Upper lobe of left lung (tissue), 6 donors: ENCODE measurements at regions not wholly inside any gene's neighbourhood (a gene's known extent, or its start where the extent isn't known, plus 50 kb on each side); places are given as distances from the start of the nearest gene placed in this dataset.

Experiments used
- ATAC-seq, 2 donors: fragments of 200-7000 bp; cut with Tn5 transposase; one replicate each; pipeline ENCODE4 v1.9.1; 2022; ENCODE audit warnings: mild to moderate bottlenecking in 2 of 2, moderate library complexity in 2 of 2; ENCODE audit not compliant: low FRiP score in 2 of 2
- DNase-seq, 2 donors: peaks; one replicate each; pipeline ENCODE4 v3.0.0-alpha.2; 2019 to 2020
- H3K27ac ChIP-seq, 4 donors: fragments of 200-600 bp; sonication (generic); one replicate each; pipeline ENCODE4 v1.5.1; 2016 to 2019
- H3K27me3 ChIP-seq, 4 donors: fragments of 200-600 bp; sonication (generic); one replicate each; pipeline ENCODE4 v1.5.1; 2017 to 2019
- H3K36me3 ChIP-seq, 4 donors: fragments of 200-600 bp; sonication (generic); one replicate each; pipeline ENCODE4 v1.5.1; 2016 to 2019
- H3K4me1 ChIP-seq, 4 donors: fragments of 200-600 bp; sonication (generic); one replicate each; pipeline ENCODE4 v1.5.1; 2018 to 2019
- H3K4me3 ChIP-seq, 4 donors: fragments of 200-600 bp; sonication (generic); one replicate each; pipeline ENCODE4 v1.5.1; 2017 to 2019; ENCODE audit warnings: mild to moderate bottlenecking in 2 of 4, moderate library complexity in 1 of 4
- H3K9me3 ChIP-seq, 4 donors: fragments of 200-600 bp; sonication (generic); one replicate each; pipeline ENCODE4 v1.5.1; 2018 to 2019
- CTCF ChIP-seq, 6 experiments: fragments of 450-650 bp in 4 of 6; fragments of 200-600 bp in 2 of 6; sonication (generic) in 2 of 6; IDR thresholded peaks; one replicate each; pipeline ENCODE4 v1.5.1; 2016 to 2019; ENCODE audit warnings: antibody characterized with exemption in 6 of 6
- EP300 ChIP-seq, 4 donors: sonication (generic); formaldehyde crosslinking; IDR thresholded peaks; one replicate each; pipeline ENCODE4 v1.5.1; 2017; ENCODE audit warnings: antibody characterized with exemption in 4 of 4, control low read depth in 2 of 4
- POLR2A ChIP-seq, 4 donors: fragments of 450-650 bp; IDR thresholded peaks; one replicate each; pipeline ENCODE4 v1.5.1; 2016 to 2017; ENCODE audit warnings: antibody characterized with exemption in 4 of 4, mild to moderate bottlenecking in 2 of 4
- POLR2AphosphoS5 ChIP-seq, 2 donors: sonication (generic); formaldehyde crosslinking; IDR thresholded peaks; one replicate each; pipeline ENCODE4 v1.5.1; 2017; ENCODE audit warnings: antibody characterized with exemption in 2 of 2
- WGBS, 2 donors: methylation state at CpG; one replicate each; pipeline ENCODE4 v1.1.5; 2017 to 2018; 5-methylcytosine and 5-hydroxymethylcytosine counted together
- donor health status: DM: no; HTN: no; CAD: no; lungs with moderate emphysema.
- donor health status: DM: no; HTN: yes; CAD: no; lungs with severe emphysema.

- H3K27ac ChIP-seq = no peak overlapping the region
- no peak for DNase-seq
- no peak overlapping the region for H3K4me3 ChIP-seq
- no peak for ATAC-seq
- no peak for TF ChIP-seq EP300 (IDR thresholded peaks at IDR 0.05)
- no peak for TF ChIP-seq CTCF (IDR thresholded peaks at IDR 0.05)
- no peak for TF ChIP-seq POLR2AphosphoS5 (IDR thresholded peaks at IDR 0.05)
- TF ChIP-seq POLR2A (IDR thresholded peaks at IDR 0.05) = no peak
- H3K27me3 ChIP-seq = no peaks in the 10 kb centered on the region
- H3K4me1 ChIP-seq = peaks cover 1 to 10% (median 7%) of the 10 kb centered on the region in 4 donors
- H3K9me3 ChIP-seq = no peaks in the 10 kb centered on the region
- H3K36me3 ChIP-seq = no peaks in the 10 kb centered on the region
Observed at GRCh38 chr1:54459140-54459539, 52.9 kb upstream of the SSBP3 start.

- TF ChIP-seq EP300 (IDR thresholded peaks at IDR 0.05) = no peak
- no peak for TF ChIP-seq POLR2AphosphoS5 (IDR thresholded peaks at IDR 0.05)
- TF ChIP-seq POLR2A (IDR thresholded peaks at IDR 0.05) = no peak
- TF ChIP-seq CTCF (IDR thresholded peaks at IDR 0.05) = no peak
- Histone ChIP-seq H3K4me1 (no peaks in the 10 kb centered on the region), H3K4me3 (no peak overlapping the region), H3K9me3 (no peaks in the 10 kb centered on the region), H3K27me3 (no peaks in the 10 kb centered on the region), H3K27ac (no peak overlapping the region), H3K36me3 (no peaks in the 10 kb centered on the region)
- ATAC-seq = no peak
- no peak for DNase-seq
- WGBS, 2 donors = 84 to 93% methylated on average over 6 of the region's 6 CpGs
Observed at GRCh38 chr1:54456921-54457529, 50.8 kb upstream of the SSBP3 start.

GRCh38 chr1:54456361-54456760 is 50.2 kb upstream of the SSBP3 start:
- Histone ChIP-seq H3K36me3 (no peaks in the 10 kb centered on the region), H3K9me3 (no peaks in the 10 kb centered on the region), H3K4me1 (no peaks in the 10 kb centered on the region), H3K27ac (no peak overlapping the region), H3K4me3 (no peak overlapping the region), H3K27me3 (no peaks in the 10 kb centered on the region)
- no peak for DNase-seq
- 70 to 72% methylated on average over 3 of the region's 3 CpGs for WGBS, 2 donors
- TF ChIP-seq EP300 (IDR thresholded peaks at IDR 0.05) = no peak
- no peak for TF ChIP-seq CTCF (IDR thresholded peaks at IDR 0.05)
- TF ChIP-seq POLR2A (IDR thresholded peaks at IDR 0.05) = no peak
- TF ChIP-seq POLR2AphosphoS5 (IDR thresholded peaks at IDR 0.05) = no peak
- no peak for ATAC-seq
